Liver (tissue), 8 donors: ENCODE measurements at regions not wholly inside any gene's neighbourhood (a gene's known extent, or its start where the extent isn't known, plus 50 kb on each side); places are given as distances from the start of the nearest gene placed in this dataset.
A peak's percentile ranks its signal among the peaks of the same experiment; 100 is the strongest.

Experiments
- DNase-seq: peaks from one replicate; pipeline ENCODE4 v3.0.0-alpha.2; 2017; ENCODE audit warnings: low spot score
- H3K27ac ChIP-seq, 2 donors: one replicate each; pipeline ENCODE4 v1.7.0; 2013; ENCODE audit warnings: inconsistent platforms in 2 of 2, low read length in 2 of 2, control low read depth in 1 of 2, low read depth in 1 of 2, mild to moderate bottlenecking in 1 of 2
- H3K27me3 ChIP-seq, 4 donors: one replicate each; pipeline versions ENCODE4 v1.6.1 to v1.7.0; 2013; ENCODE audit warnings: low read length in 3 of 4, inconsistent platforms in 1 of 4, mild to moderate bottlenecking in 1 of 4, moderate library complexity in 1 of 4; ENCODE audit not compliant: control insufficient read depth in 4 of 4, insufficient read depth in 4 of 4
- H3K36me3 ChIP-seq, 4 donors: one replicate each; pipeline versions ENCODE4 v1.6.1 to v1.7.0; 2013; ENCODE audit warnings: low read length in 3 of 4, mild to moderate bottlenecking in 3 of 4, low read depth in 1 of 4, moderate library complexity in 1 of 4; ENCODE audit not compliant: control insufficient read depth in 4 of 4, insufficient read depth in 3 of 4
- H3K4me1 ChIP-seq, 4 donors: one replicate each; pipeline versions ENCODE4 v1.6.1 to v1.7.0; 2013; ENCODE audit warnings: low read length in 3 of 4, mild to moderate bottlenecking in 3 of 4, moderate library complexity in 1 of 4; ENCODE audit not compliant: control insufficient read depth in 4 of 4, insufficient read depth in 4 of 4
- H3K4me3 ChIP-seq, 3 donors: one replicate each; pipeline versions ENCODE4 v1.6.1 to v1.7.0; 2013; ENCODE audit warnings: low read length in 3 of 3, control low read depth in 1 of 3, low read depth in 1 of 3, mild to moderate bottlenecking in 1 of 3
- H3K9ac ChIP-seq, 2 donors: one replicate each; pipeline ENCODE4 v1.7.0; 2013; ENCODE audit warnings: low read length in 2 of 2, mild to moderate bottlenecking in 2 of 2, moderate library complexity in 2 of 2, control low read depth in 1 of 2, low read depth in 1 of 2
- H3K9me3 ChIP-seq, 4 donors: one replicate each; pipeline versions ENCODE4 v1.6.1 to v1.7.0; 2013; ENCODE audit warnings: low read length in 3 of 4; ENCODE audit not compliant: control insufficient read depth in 4 of 4
- EGR1 ChIP-seq, 2 donors: IDR thresholded peaks; 2 replicates each; pipeline ENCODE4 v1.6.1; 2016 to 2018; ENCODE audit warnings: antibody characterized with exemption in 2 of 2, low read depth in 2 of 2
- FOXA1 ChIP-seq: IDR thresholded peaks from 2 replicates; pipeline ENCODE4 v1.6.1; 2016; ENCODE audit warnings: antibody characterized with exemption
- FOXA2 ChIP-seq: IDR thresholded peaks from 2 replicates; pipeline ENCODE4 v1.6.1; 2016; ENCODE audit warnings: antibody characterized with exemption
- GABPA ChIP-seq, 2 donors: IDR thresholded peaks in 1 of 2; conservative IDR thresholded peaks in 1 of 2; 2 replicates each; pipeline ENCODE4 v1.6.1; 2016; ENCODE audit warnings: antibody characterized with exemption in 2 of 2, mild to moderate bottlenecking in 1 of 2, moderate library complexity in 1 of 2
- HNF4A ChIP-seq, 2 donors: conservative IDR thresholded peaks; 2 replicates each; pipeline ENCODE4 v1.6.1; 2016; ENCODE audit warnings: antibody characterized with exemption in 2 of 2, mild to moderate bottlenecking in 2 of 2
- HNF4G ChIP-seq: IDR thresholded peaks from 2 replicates; pipeline ENCODE4 v1.6.1; 2016; ENCODE audit warnings: antibody characterized with exemption
- JUND ChIP-seq, 2 donors: IDR thresholded peaks; 2 replicates each; pipeline ENCODE4 v1.6.1; 2016; ENCODE audit warnings: antibody characterized with exemption in 2 of 2
- NR2F2 ChIP-seq: IDR thresholded peaks from 2 replicates; pipeline ENCODE4 v1.6.1; 2016; ENCODE audit warnings: antibody characterized with exemption
- RAD21 ChIP-seq, 2 donors: IDR thresholded peaks; 2 replicates each; pipeline ENCODE4 v1.6.1; 2016; ENCODE audit warnings: antibody characterized with exemption in 2 of 2, mild to moderate bottlenecking in 2 of 2
- RXRA ChIP-seq, 2 donors: IDR thresholded peaks; 2 replicates each; pipeline ENCODE4 v1.6.1; 2017 to 2018; ENCODE audit warnings: antibody characterized with exemption in 2 of 2, mild to moderate bottlenecking in 1 of 2
- SP1 ChIP-seq: IDR thresholded peaks from 2 replicates; pipeline ENCODE4 v1.6.1; 2018; ENCODE audit warnings: antibody characterized with exemption, mild to moderate bottlenecking
- TAF1 ChIP-seq: conservative IDR thresholded peaks from 2 replicates; pipeline ENCODE4 v1.6.1; 2016; ENCODE audit warnings: antibody characterized with exemption, mild to moderate bottlenecking
- YY1 ChIP-seq: IDR thresholded peaks from 2 replicates; pipeline ENCODE4 v1.6.1; 2016; ENCODE audit warnings: antibody characterized with exemption, mild to moderate bottlenecking
- WGBS: extraction: QIAGEN DNeasy Blood & Tissue Kit; methylation state at CpG from one replicate; pipeline ENCODE4 v1.1.7; 2013; 5-methylcytosine and 5-hydroxymethylcytosine counted together
- TF ChIP-seq, protein P1 (sequence below): fragments of 150-350 bp; IDR thresholded peaks from 2 replicates; pipeline ENCODE4 v1.5.1; 2017; ENCODE audit warnings: improper control_type of control experiment, low read depth, low read length; ENCODE audit not compliant: missing input control
- TF ChIP-seq, protein P2 (sequence below): IDR thresholded peaks from 2 replicates; pipeline ENCODE4 v1.6.1; 2016; ENCODE audit warnings: antibody characterized with exemption
- TF ChIP-seq, protein P3 (sequence below): IDR thresholded peaks from 2 replicates; pipeline ENCODE4 v1.6.1; 2016; ENCODE audit warnings: antibody characterized with exemption, mild to moderate bottlenecking
- TF ChIP-seq, protein P4 (sequence below): IDR thresholded peaks from 2 replicates; pipeline ENCODE4 v1.6.1; 2016; ENCODE audit warnings: antibody characterized with exemption
- TF ChIP-seq, protein P5 (sequence below): IDR thresholded peaks from 2 replicates; pipeline ENCODE4 v1.6.1; 2016; ENCODE audit warnings: antibody characterized with exemption
- donor health status: healthy.
- donor health status: healthy.
- donor health status: healthy.
- donor health status: healthy.
- donor health status: healthy.

DNA sequence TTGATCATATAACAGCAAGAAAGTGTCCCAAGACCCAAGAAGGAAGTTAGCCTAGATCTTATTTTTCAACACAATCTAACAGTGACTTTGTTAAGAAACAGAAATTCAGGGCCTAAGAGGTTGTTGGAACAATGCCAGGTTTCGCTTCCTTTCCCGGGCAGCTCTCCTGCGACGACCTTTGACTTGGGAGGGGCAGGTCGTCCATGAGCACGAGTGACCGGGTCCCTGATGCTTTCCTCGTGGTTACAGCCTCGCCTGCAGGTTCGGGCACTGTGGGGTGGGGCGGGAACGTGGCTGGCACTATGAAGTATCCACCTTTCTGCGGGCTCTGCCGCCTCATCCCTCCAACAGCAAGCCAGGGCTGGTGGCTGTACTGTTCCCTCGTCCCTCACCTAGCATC, 90.1 kb upstream of the RGMA start:
- DNase-seq, result no peak
- TF ChIP-seq, protein P1, sequence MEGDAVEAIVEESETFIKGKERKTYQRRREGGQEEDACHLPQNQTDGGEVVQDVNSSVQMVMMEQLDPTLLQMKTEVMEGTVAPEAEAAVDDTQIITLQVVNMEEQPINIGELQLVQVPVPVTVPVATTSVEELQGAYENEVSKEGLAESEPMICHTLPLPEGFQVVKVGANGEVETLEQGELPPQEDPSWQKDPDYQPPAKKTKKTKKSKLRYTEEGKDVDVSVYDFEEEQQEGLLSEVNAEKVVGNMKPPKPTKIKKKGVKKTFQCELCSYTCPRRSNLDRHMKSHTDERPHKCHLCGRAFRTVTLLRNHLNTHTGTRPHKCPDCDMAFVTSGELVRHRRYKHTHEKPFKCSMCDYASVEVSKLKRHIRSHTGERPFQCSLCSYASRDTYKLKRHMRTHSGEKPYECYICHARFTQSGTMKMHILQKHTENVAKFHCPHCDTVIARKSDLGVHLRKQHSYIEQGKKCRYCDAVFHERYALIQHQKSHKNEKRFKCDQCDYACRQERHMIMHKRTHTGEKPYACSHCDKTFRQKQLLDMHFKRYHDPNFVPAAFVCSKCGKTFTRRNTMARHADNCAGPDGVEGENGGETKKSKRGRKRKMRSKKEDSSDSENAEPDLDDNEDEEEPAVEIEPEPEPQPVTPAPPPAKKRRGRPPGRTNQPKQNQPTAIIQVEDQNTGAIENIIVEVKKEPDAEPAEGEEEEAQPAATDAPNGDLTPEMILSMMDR, result no peak
- peak in 1 of 2 donors; percentile 23 for TF ChIP-seq RXRA (IDR thresholded peaks at IDR 0.05)
- WGBS, result 42% methylated on average over 15 of the region's 15 CpGs

DNA sequence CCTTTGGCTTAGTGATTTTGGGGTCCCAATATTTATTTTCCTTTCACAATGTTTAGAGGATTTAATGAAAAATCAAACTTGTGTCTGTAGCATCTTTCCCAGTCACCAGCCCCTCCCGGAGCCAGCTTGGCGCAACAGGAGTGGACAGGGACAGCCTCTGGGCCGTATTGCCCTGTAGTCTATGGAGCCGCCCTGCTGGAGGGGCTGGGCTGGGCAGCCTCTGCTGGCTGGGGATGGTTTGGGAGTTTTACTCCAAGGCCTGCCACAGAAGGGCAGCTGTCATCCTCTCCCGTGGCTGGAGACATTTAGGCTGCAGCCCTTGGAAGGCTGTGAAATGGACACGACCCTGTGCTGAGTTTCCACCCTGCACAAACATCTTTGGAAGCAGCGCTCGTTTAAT, 89.4 kb upstream of the RGMA start:
- Histone ChIP-seq H3K4me3 (no peak overlapping the region), H3K4me1 (no peaks in the 10 kb centered on the region), H3K27me3 (peaks cover 0 to 6% (median 0%) of the 10 kb centered on the region in 4 donors), H3K36me3 (no peaks in the 10 kb centered on the region), H3K9ac (no peak overlapping the region), H3K27ac (no peak overlapping the region), H3K9me3 (peaks cover 0 to 3% (median under 1%) of the 10 kb centered on the region in 4 donors)
- TF ChIP-seq, protein P2, sequence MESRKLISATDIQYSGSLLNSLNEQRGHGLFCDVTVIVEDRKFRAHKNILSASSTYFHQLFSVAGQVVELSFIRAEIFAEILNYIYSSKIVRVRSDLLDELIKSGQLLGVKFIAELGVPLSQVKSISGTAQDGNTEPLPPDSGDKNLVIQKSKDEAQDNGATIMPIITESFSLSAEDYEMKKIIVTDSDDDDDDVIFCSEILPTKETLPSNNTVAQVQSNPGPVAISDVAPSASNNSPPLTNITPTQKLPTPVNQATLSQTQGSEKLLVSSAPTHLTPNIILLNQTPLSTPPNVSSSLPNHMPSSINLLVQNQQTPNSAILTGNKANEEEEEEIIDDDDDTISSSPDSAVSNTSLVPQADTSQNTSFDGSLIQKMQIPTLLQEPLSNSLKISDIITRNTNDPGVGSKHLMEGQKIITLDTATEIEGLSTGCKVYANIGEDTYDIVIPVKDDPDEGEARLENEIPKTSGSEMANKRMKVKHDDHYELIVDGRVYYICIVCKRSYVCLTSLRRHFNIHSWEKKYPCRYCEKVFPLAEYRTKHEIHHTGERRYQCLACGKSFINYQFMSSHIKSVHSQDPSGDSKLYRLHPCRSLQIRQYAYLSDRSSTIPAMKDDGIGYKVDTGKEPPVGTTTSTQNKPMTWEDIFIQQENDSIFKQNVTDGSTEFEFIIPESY, result no peak
- TF ChIP-seq, protein P3, sequence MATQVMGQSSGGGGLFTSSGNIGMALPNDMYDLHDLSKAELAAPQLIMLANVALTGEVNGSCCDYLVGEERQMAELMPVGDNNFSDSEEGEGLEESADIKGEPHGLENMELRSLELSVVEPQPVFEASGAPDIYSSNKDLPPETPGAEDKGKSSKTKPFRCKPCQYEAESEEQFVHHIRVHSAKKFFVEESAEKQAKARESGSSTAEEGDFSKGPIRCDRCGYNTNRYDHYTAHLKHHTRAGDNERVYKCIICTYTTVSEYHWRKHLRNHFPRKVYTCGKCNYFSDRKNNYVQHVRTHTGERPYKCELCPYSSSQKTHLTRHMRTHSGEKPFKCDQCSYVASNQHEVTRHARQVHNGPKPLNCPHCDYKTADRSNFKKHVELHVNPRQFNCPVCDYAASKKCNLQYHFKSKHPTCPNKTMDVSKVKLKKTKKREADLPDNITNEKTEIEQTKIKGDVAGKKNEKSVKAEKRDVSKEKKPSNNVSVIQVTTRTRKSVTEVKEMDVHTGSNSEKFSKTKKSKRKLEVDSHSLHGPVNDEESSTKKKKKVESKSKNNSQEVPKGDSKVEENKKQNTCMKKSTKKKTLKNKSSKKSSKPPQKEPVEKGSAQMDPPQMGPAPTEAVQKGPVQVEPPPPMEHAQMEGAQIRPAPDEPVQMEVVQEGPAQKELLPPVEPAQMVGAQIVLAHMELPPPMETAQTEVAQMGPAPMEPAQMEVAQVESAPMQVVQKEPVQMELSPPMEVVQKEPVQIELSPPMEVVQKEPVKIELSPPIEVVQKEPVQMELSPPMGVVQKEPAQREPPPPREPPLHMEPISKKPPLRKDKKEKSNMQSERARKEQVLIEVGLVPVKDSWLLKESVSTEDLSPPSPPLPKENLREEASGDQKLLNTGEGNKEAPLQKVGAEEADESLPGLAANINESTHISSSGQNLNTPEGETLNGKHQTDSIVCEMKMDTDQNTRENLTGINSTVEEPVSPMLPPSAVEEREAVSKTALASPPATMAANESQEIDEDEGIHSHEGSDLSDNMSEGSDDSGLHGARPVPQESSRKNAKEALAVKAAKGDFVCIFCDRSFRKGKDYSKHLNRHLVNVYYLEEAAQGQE, result no peak
- TF ChIP-seq FOXA2 (no peak), RXRA (IDR thresholded peaks at IDR 0.05) (no peak), EGR1 (IDR thresholded peaks at IDR 0.05; ENCODE audit: low read depth in 2 of 2) (no peak), TAF1 (no peak), SP1 (no peak), HNF4G (no peak), RAD21 (IDR thresholded peaks at IDR 0.05) (no peak), HNF4A (conservative IDR thresholded peaks at IDR 0.05) (no peak), JUND (IDR thresholded peaks at IDR 0.05) (no peak), NR2F2 (no peak), FOXA1 (no peak), YY1 (no peak), GABPA (IDR thresholded peaks at IDR 0.05 in 1 of 2, conservative IDR thresholded peaks at IDR 0.05 in 1 of 2) (no peak)
- TF ChIP-seq, protein P1, result no peak
- TF ChIP-seq, protein P4, sequence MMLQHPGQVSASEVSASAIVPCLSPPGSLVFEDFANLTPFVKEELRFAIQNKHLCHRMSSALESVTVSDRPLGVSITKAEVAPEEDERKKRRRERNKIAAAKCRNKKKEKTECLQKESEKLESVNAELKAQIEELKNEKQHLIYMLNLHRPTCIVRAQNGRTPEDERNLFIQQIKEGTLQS, result no peak
- TF ChIP-seq, protein P5, sequence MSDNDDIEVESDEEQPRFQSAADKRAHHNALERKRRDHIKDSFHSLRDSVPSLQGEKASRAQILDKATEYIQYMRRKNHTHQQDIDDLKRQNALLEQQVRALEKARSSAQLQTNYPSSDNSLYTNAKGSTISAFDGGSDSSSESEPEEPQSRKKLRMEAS, result no peak
- 87% methylated on average over 8 of the region's 8 CpGs for whole genome bisulfite sequencing
- no peak for DNase-seq

More for the DNA sequence above, 90.1 kb upstream of the RGMA start:
- no peaks in the 10 kb centered on the region for H3K9me3 ChIP-seq
- H3K27me3 ChIP-seq, result peaks cover 0 to 6% (median 0%) of the 10 kb centered on the region in 4 donors
- no peak overlapping the region for H3K27ac ChIP-seq
- no peak overlapping the region for H3K4me3 ChIP-seq
- no peaks in the 10 kb centered on the region for H3K4me1 ChIP-seq
- H3K9ac ChIP-seq, result no peak overlapping the region
- no peaks in the 10 kb centered on the region for H3K36me3 ChIP-seq
